ENCODE measurements at regions not wholly inside any gene's neighbourhood (a gene's known extent, or its start where the extent isn't known, plus 50 kb on each side); places are given as distances from the start of the nearest gene placed in this dataset.
"Not testable (repeated sequence)": the region's sequence is repeated elsewhere in the genome, so short reads cannot be mapped to it uniquely, and the experiment has no call there.

- DNase-seq: no peak
Measured at GRCh38 chr9:118670011-118670953, 699.0 kb downstream of the BRINP1 start.

DNA sequence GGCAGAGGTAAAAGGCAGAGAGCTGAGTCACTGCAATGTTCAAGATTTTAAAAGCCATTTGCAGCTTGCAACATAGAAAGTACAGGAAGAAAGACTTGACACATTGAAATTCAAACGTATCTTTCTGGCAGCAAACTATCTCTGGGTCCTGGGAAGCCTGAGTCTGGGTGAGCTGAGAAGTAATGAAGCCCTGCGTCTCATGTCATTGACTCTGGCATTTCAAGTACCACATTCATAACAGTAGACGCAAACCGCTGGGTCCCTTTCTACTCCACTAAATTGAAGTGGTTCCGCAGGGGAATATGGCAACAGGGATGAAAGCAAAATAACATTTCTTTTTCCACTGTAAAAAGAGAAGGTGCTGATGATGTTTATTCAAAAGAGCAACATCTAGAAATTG lies 694.3 kb downstream of the BRINP1 start:
- no peak for DNase-seq

DNA sequence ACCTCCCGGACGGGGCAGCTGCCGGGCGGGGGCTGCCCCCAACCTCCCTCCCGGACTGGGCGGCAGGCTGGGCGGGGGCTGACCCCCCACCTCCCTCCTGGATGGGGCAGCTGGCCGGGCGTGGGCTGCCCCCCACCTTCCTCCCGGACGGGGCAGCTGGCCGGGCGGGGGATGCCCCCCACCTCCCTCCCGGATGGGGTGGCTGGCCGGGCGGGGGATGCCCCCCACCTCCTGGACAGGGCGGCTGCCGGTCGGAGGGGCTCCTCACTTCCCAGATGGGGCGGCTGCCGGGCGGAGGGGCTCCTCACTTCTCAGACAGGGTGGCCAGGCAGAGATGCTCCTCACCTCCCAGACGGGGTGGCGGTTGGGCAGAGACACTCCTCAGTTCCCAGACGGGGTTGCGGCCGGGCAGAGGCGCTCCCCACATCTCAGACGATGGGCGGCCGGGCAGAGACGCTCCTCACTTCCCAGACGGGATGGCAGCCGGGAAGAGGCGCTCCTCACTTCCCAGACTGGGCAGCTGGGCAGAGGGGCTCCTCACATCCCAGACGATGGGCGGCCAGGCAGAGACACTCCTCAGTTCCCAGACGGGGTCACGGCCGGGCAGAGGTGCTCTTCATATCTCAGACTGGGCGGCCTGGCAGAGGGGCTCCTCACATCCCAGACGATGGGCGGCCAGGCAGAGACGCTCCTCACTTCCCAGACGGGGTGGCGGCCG lies 691.1 kb downstream of the BRINP1 start:
- DNase-seq: not testable (repeated sequence)

- DNase-seq: no peak
Measured at GRCh38 chr9:118686959-118687358, 682.3 kb downstream of the BRINP1 start.

DNA sequence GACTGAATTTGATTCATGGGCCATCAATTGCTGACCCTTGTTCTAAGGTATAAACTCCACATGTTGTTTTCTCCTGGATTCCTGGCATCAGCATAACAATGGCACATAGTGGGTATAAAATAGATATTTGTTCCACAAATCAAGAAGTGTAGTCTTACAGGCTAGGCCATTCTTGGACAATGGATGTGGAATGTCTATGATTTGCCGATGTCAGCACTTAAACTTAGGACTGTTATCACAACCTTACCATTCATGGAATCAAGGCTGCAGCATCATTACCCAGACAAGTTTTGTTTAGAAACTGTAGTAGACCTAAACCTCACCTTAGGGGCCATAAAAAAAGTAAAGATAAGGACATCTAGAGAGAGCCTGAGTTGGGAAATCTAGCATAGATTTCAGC lies 680.0 kb downstream of the BRINP1 start:
- no peak for DNase-seq

DNA sequence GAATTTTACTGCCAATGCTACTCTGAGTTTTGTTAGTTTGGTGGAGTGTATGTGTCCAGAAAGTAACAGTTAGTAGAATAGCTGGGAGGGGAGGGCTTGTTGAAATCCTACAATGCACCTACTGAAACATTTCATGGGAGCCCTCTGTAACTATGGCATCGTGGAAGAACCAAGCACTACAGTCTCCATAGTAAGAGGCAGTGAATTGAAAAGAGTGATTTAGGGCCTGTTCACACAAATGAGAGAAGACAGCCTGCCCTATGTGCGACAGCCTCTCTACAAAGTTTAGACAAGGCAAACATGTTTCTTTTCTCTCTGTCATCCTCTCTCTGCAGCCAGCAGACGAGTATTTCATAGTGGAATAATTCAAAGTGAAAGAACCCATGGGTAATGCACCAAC lies 676.6 kb downstream of the BRINP1 start:
- DNase-seq: no peak

- DNase-seq: no peak
Measured at GRCh38 chr9:118693645-118694044, 675.6 kb downstream of the BRINP1 start.

DNA sequence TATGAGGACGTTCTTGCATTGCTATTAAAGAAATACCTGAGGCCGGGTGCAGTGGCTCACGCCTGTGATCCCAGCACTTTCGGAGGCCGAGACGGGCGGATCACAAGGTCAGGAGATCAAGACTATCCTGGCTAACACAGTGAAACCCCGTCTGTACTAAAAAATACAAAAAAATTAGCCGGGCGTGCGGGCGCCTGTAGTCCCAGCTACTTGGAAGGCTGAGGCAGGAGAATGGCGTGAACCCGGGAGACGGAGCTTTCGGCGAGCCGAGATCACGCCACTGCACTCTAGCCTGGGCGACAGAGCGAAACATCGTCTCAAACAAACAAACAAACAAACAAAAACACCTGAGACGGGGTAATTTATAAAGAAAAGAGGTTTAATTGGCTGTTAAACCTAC lies 674.0 kb downstream of the BRINP1 start:
- not testable (repeated sequence) for DNase-seq

GRCh38 chr9:118701985-118702384 lies 667.2 kb downstream of the BRINP1 start:
- no peak for DNase-seq

DNA sequence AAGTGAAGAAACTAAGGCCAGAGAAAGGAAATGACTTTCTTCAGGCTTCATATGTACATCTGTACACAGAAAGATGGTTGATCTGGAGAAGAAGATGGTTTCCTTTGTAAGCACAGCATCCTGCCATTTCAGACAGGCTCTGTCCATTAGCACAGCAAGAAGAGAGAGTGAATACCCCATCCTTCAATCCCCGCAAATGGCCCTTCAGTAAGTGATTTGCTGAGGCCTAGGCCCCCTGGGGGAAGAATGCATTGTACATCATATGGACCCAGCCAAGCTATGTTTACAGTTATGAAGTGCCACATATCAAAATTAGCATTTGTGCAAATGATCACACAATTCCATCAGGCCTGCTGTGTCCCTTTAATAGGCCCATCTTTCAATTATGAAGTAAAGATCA lies 657.4 kb downstream of the BRINP1 start:
- no peak for DNase-seq

DNA sequence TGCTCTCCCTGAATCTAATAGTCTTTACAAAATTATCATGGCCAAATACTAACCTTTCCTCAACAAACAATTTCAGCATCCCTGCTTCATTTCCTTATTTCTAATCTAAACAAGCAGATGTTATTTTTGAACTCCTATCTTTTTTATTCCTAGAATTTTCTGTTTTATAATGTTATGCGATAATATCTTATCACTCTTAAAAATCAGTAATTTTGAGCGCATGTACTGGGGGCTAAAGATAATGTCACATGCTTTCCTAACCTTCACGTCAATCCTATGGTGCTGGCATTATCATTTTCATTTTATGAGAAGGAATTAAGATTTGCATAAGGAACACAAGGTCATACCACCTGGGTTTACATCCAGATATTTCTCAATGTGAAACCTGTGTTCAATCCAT lies 648.0 kb downstream of the BRINP1 start:
- DNase-seq: no peak

GRCh38 chr9:118721923-118722322 lies 647.3 kb downstream of the BRINP1 start:
- no peak for DNase-seq

DNA sequence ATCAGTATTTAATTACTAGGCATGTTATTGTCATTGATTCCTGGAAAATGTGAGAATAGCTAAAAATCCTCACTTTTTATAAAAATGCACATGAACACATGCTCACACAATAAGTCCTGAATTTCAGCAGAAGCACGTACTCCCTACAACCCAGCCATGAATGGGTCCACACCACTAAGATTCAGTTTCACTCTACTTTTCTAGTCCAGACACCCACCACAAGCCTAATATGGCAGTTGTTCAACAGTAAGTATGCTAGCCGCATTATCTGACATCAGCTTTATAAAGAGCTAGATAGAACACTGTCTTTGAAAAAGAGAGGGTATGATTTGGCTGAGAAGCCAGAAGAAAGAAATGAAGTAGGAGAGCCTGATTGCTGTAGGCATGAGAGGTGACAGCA lies 639.3 kb downstream of the BRINP1 start:
- no peak for DNase-seq

DNA sequence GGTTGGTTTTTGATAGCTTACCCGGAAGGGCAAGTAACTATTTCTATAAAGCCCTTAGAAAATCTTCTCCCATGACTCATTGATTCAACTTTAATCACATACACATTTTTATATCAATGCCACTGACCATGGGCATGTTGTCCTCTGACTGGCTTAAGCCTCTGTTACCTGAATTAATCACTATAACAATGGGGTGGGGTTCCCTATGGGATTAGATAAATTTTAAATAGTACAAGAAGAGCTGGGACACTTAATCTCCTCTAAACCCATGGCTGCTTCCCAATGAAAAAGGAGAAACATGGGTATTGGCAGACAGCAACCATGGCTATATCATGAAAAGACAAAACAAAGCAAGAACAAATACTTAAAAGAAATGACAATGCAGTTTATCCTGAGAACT lies 636.2 kb downstream of the BRINP1 start:
- no peak for DNase-seq

- no peak for DNase-seq
Measured at GRCh38 chr9:118734696-118735095, 634.5 kb downstream of the BRINP1 start.

- DNase-seq: no peak
Measured at GRCh38 chr9:118736406-118736805, 632.8 kb downstream of the BRINP1 start.

DNA sequence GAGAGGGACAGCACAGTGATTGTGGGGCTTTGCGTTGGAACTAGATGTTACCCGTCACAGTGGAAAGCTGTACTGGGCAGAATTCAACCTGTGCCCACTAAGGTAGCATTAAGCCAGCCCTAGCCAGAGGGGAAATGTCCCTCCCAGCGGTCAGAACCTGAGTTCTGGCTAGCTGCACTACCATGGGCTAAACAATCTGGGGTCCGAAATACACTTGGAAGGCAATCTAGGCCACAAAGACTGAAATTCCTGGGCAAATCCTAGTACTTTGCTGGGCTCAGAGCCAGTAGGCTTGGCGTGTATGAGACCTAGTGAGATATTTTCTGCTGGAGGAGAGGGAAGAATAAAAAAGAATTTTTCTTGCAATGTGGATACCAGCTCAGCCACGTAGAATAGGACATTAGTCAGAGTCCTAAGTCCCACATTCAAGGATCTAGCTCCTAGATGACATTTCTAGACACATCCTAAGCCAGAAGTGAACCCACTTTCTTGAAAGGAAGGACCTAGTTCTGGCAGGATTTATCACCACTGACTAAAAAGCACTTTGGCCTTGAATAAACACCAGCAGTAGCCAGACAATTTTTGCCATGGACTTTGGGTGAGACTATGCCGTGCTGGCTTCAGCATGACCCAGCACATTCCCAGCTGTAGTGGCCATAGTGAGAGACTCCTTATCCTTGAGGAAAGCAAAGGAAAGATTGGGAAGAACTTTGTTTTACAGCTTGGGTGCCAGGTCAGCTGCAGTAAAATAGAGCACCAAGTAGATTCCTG lies 618.0 kb downstream of the BRINP1 start:
- no peak for DNase-seq

- no peak for DNase-seq
Measured at GRCh38 chr9:118751848-118752223, 617.4 kb downstream of the BRINP1 start.

DNA sequence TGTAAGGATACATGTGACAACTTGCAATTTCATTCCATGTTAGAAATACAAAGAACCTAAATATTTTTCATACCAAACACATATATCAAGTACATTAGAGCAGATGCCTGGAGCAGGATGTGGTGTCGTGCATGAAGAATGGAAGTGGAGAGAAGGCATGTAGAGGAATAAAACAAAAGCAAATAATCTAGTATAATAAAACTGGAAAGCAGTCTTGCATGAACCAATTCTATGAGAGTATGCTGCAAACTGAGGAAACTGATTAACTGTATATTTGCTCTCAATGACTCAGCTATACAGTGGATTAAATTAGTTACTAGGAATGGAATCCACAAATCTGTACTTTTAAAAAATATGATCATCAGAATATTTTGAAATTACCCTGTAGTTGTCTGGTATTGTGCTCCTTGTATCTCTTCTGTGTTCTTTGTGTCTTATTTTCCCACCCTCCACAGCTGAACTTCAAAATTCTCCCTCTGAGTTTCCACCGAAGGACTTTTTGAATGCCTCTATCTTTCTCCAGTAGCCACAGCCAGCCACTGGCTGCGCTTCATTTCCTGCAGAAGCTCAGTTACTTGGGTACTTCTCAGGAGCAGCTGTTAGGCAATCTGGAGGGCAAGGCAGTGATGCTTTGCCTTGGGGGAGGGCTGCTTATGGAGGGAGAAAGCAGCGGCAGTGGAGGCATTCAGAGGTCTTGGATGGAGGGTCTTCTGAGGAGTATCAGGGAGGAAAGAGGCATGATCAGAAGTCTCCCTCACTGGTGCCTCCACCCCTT lies 608.0 kb downstream of the BRINP1 start:
- no peak for DNase-seq

- no peak for DNase-seq
Measured at GRCh38 chr9:118767571-118767970, 601.7 kb downstream of the BRINP1 start.

GRCh38 chr9:118782790-118783463 lies 586.3 kb downstream of the BRINP1 start:
- no peak for DNase-seq

DNA sequence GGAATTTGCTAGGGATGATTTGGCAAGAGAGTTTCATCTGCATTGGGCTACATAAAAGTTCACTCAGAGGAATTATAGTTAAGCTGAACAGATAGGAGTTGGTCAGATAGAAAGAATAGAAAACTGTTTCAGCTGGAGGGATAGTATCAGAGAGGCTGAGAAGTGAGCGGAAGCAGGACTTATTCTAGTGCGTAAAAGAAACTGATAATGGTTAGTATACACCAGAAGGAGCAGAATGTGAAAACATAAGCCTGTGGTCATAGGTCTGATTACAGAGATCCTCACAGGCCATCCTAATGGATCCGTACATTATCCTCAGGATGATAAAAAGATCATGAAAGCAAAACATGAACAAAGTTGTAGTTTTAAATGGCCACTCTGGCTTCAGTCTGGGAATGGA lies 585.2 kb downstream of the BRINP1 start:
- no peak for DNase-seq

All from HCEC 1CT (cell line).